Right kidney (tissue), 1 donor: ENCODE measurements at regions not wholly inside any gene's neighbourhood (a gene's known extent, or its start where the extent isn't known, plus 50 kb on each side); places are given as distances from the start of the nearest gene placed in this dataset.

Source experiments
- DNase-seq: peaks from one replicate; pipeline ENCODE4 v3.0.0-alpha.2; 2016

DNA sequence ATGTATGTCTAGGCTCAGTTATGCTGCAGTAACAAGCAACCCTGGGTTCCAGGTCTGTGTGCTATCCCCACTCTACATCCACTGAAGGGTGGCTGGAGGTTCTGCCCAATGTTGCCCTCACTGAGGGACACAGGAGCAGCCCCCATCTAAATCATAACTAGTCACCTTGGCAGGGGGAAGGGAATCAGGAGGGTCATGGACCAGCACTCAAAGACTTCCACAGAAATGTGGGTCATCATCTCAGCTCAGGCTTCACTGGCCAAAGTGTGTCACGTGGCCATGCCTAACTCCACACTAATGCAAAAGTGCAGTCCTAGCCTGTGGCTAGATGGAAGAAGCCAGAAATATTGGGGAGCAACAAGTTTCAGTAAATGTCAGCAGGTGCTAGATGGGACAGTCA, 137.3 kb upstream of the ZNF507 start:
- no peak for DNase-seq

DNA sequence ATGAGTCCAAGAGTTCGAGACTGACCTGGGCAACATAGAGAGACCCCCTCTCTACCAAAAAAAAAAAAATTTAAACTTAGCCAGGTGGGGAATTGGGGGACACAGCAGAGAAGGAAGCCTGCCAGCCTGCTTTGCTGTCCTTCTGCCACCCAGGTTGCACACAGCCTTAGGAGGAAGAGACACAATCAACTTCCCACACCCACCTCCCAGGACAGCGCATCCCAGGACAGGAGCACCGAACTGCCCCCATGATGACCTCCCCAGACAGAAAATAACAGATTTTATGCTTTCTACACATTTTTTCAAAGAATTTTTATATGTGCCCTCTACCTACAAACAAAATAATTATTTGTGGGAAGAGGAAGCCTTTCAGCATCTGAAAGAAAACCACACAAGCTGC, 126.0 kb upstream of the ZNF507 start:
- DNase-seq: no peak

- no peak for DNase-seq
Measured at GRCh38 chr19:32219881-32220472, 125.4 kb upstream of the ZNF507 start.

DNA sequence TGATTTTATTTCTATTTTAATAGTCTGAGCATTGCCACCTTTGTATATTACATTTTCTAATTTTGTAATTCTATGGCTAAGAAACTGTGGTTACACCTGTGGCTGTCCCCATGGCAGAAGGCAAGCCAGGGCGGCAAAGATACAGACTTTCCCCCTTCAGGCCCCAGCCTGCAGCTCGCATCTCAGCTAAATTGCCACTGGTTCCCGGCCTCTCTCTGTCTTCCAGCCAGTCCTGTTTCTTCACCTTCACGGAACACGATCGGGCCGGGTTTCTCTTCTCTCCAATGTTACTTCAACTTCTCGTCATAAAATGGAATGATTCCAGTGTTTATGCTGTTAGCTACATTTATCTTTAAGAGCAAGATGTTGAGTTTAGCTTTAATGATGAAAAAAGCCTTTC, 124.5 kb upstream of the ZNF507 start:
- no peak for DNase-seq

- no peak for DNase-seq
Measured at GRCh38 chr19:32222556-32222955, 122.9 kb upstream of the ZNF507 start.

- no peak for DNase-seq
Measured at GRCh38 chr19:32223106-32223505, 122.3 kb upstream of the ZNF507 start.

DNA sequence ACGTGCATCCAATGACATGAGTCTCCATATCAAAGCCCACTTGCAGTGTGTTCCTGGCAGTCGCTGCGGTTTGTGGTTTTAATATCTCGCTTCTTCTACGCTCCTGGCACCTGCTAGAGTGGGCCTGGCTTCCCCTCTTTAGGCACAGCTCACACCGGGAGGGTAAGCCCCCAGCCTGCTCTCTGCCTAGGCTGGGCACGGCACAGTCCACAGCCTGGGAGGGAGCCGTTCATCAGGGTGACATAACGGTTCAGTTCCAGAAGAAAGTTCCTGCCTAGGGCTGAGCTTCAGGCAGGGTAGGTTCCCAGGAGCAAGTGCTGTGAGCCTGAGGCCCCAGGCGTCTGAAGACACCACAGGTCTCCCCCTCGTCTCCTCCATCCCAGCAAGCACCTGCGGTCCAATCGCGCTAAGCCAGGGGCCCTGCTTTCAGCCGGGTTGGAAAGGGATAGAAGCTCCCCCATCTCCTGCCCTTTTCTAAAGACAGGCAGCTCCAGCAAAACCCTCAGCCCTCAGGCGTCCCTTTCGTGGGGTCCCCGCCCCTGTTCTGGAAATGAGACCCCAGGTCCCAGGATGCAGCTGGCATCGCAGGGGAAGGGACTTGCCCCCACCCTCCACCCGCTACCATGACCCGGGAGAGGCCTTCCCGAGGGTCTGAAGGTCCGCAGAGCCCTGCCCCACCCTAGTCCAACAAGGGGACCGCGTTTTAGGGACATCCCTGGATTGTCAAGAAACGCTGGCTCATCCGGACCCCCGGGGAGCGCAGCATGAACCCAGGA, 121.6 kb upstream of the ZNF507 start:
- peak; percentile 22 for DNase-seq

DNA sequence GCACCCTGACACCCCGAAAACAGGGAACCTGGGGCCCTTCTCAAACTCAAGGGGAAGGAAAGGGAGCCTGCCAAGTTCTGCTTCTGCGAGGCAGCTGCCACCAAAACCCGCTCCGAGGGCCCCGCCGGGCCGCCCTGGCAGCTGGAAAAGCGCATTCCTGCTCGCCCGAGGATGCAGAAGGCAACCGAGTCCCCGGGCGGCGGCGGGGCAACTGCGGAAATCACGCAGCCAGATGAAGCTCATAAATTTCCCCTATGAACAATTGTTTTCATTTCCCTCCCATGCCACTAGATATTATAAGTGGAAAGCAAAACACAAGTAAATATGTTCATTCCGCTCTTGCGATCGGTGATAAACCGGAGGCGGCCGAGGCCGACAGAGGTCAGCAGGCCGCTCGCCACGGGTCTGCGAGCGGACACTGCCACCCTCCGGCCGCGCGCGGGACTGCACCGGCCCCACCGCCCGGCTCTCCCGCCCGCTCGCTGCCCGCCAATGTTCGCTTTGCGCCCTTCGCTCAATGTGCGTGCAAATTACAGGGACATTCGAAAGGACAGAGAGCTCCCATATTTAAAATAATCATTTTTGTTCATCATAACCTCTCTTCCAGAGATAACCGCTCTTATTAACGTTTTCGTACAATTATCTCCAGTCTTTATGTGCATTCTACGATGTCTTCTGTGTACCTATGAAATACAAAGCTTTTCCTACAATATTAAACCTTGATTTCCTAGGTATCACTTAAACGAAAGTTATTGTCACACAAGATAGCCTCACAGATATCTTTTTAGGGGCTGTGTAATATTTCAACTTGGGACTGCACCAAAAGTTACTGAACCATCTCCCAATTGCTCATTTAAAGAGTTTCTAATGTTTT, 120.8 kb upstream of the ZNF507 start:
- DNase-seq: peak; percentile 84

DNA sequence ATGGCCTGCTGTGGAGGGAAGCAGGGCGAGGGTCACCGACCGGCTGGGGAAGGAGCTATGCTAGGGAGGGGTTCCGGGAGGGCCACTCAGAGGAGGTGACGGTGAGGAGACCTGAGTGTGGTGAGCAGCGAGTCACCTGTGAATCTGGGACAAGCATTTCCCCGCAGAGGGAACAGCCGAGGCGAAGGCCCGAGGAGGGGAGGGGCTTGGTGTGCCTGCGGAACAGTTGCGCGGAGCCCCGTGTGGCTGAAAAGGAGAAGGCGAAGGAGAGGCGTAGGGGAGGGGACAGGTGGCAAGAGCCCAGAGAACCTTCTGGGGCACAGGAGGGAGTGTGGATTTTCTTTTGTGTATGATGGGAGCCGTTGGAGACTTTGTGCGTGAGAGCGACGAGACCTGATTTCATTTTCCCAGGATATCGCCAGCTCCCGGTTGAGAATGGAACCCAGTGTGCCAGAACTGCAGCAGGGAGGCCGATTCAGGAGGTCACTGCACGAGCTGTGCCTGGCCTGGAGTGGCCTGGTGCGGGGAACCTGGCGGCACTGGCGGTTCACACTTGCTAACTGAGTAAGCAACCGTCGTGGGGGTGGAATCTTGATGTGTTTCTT, 117.7 kb upstream of the ZNF507 start:
- DNase-seq: no peak

- no peak for DNase-seq
Measured at GRCh38 chr19:32230441-32230840, 115.0 kb upstream of the ZNF507 start.

- no peak for DNase-seq
Measured at GRCh38 chr19:32231020-32231419, 114.4 kb upstream of the ZNF507 start.

- no peak for DNase-seq
Measured at GRCh38 chr19:32231691-32232090, 113.7 kb upstream of the ZNF507 start.

GRCh38 chr19:32232449-32232848, 113.0 kb upstream of the ZNF507 start:
- DNase-seq: no peak

DNA sequence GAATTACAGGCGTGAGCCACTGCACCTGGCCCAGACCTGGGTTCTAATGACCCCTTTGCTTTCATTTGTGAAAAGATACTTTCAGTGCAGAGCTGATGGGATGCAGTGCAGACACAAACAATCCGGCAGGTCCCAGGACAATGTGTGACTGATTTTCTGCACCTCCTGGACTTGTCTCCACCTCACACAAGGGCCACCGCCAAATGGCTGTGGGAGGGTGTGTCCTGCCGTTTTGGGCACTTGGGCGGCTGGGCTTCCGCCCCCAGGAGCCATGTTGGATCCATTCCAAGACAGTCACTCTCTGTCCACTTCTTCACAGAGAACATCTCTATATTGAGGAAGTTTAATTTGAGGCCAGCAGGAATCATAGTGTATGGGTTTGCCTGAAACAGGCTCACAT, 112.3 kb upstream of the ZNF507 start:
- DNase-seq: no peak

DNA sequence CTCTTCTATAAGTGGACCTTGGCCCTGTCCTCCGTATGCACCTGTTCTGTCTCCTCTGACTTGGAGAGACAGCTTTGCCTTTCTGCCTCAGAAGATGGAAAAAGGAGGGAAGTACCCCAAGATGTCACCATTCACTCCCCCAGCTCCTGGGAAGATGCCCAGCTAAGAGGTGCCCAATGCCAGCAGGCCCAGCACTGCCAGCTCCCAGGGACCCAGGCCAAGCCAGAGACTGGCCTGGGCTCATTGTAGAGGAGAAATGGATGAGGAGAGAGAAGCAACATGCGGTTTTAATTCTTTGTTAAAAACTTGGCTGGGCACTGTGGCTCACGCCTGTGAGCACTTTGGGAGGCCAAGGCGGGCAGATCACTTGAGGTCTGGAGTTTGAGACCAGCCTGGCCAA, 111.5 kb upstream of the ZNF507 start:
- DNase-seq: no peak

DNA sequence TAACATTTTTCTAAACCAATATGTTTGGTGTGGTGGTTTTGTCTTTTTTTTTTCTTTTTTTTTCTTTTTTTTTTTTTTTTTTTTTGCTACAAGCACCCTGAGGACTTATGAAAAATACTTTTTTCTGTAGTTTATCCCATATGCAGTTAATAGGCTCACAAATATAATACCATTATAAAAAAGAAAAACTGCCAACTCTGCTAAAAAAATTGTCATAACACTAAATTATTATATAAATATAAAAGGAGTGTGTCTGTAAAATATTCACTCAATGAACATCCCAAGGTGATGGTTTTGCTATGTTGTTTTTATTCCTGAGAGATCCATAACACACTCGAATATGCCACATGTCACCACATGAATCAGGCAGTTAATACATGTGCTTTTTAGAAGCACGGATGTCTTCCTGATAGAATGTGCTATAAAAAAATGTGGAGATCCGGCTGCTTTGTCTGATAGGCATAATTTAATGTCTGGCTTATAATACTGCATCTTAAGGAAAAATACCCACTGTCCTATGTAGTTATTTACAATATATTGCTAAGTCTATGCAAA, 110.7 kb upstream of the ZNF507 start:
- no peak for DNase-seq

DNA sequence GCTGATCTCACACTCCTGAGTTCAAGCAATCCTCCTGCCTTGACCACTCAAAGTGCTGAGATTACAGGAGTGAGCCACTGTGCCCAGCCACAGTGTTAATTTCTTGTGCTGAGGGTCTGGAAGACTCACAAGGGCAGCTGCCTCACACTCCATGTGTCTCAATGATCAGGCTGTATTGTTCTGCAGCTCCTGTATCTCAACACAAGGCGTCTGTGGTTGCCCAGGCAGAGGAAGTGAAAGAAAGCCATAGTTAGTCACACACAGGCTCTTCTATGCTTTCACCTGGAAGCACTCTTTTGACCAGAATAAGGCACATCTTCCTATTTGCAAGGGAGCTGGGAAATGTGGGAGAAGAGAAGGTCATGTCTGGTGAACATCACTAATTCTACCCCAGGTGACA, 107.3 kb upstream of the ZNF507 start:
- no peak for DNase-seq

- no peak for DNase-seq
Measured at GRCh38 chr19:32240316-32240715, 105.1 kb upstream of the ZNF507 start.

- no peak for DNase-seq
Measured at GRCh38 chr19:32241306-32241705, 104.1 kb upstream of the ZNF507 start.

- DNase-seq: no peak
Measured at GRCh38 chr19:32241932-32242710, 103.3 kb upstream of the ZNF507 start.

- no peak for DNase-seq
Measured at GRCh38 chr19:32246006-32246405, 99.4 kb upstream of the ZNF507 start.
